Hematopoietic multipotent progenitor cell treated with erythropoietin and hydrocortisone succinate and interleukin-3 and kit ligand, for 4 days (in vitro differentiated cells): ENCODE measurements at regions not wholly inside any gene's neighbourhood (a gene's known extent, or its start where the extent isn't known, plus 50 kb on each side); places are given as distances from the start of the nearest gene placed in this dataset.

ENCODE experiments used
- DNase-seq: peaks from one replicate; pipeline ENCODE4 v3.0.0-alpha.2; 2015

DNA sequence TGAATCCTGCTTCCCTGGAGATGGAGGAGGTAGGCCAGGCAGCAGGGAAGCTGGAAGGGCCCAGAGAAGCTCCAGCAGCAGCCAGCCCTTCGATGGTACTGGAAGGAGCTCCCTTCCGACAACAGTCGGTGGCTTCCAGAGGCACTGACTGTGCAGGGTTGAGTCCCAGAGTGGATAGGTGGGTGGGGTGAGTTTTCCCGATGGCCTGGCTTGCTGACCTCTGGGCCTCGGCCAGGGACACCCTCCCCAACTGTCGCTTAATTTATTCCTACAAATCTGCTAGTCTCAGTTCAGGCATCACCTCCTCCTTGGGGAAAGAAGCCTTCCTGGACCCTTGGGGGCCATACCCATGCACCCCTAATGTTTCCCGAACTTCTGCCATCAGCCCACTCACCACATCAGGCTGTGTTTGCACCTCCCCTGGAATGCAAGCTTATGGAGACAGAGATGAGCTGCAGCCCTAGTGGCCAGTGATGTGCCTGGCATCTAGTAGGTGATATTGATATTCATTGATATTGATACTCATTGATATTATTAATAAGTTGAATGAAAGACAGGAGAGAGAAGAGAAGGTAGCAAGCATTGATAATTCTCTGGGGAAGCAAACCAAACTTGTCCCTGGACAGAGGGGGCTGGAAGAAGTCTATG lies 104.6 kb upstream of the BOD1 start:
- no peak for DNase-seq

DNA sequence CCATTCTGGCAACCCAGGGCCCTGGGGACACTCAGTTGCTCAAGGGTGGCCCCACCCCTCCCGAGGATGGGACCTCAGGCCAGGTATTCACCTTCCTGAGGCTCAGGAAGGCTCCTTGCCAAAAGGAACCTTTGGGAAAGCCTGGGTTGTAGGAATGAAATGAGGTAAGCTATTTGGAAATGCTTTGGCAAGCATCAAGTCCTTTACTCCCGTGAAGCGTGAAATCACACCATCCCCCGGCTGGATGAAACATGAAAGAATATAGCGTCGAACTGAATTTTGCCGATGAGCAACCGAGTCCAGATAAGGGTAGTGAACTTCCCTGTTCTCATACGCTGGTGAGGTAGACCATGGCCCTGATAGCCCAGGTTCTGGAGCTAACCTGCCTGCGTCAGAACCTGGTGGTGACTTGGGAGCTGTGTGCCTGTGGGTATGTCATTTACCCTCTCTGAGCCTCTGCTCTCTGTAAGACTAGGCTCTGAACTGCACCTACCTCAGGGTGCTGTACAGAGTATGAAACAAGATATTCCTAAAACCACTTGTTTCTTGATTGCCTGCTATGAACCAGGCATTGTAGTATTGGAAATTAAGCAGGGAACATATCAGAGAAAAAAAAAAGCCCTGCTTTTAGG lies 105.3 kb upstream of the BOD1 start:
- no peak for DNase-seq

- DNase-seq: no peak
Observed at GRCh38 chr5:173726846-173727557, 110.6 kb upstream of the BOD1 start.

GRCh38 chr5:173727839-173728778 lies 111.7 kb upstream of the BOD1 start:
- no peak for DNase-seq

DNA sequence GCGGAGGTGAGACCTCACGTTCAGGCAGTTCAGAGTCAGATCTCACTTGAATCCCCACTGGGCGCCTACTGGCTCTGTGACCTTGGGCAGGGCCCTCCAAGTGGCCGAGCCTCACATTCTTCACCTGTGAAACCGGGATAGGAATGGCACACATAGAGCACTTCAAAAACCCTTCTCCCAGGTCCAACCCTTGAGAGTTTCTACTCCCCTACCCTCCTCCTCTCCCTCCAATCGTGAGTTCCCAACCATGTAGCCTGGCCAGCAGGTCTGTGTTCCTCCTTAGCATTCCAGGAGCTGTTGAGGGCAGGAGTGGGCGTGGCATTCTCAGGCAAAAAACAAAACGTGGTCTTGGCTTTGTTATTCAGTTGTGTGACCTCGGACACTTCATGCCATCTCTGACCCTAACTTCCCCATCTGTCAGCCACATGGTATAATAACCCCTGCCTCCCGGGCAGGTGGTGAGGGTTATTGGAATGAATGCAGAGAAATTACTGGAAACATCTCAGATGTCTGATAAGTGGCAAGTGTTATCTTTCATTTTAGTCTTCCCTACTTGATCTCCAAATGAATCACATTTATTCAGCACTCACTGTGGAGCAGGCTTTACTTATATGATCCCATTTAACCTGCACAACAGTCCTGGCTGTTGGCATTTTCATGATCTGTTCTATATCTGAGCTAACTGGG lies 112.8 kb upstream of the BOD1 start:
- no peak for DNase-seq

- no peak for DNase-seq
Observed at GRCh38 chr5:173730632-173731298, 114.3 kb upstream of the BOD1 start.

DNA sequence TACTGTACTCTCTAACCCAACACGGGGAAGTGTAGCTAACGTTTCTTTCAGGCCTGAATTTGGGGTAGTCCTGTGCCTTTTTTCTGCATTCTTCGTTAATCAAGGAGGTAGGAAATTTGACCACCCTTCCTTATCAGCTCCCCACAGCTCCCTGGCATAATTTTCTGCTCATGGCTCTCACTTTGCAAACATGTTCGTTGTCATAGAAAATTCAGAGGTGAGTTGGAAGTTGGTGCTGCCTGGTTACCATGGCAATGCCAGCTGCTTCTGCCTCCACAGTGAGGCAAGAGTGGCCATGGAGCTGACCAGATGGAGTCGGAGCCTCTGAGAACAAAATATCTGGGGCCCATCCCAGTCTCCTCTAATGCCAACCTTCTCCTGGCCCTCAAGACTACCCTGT lies 116.6 kb upstream of the BOD1 start:
- peak; percentile 64 for DNase-seq

- peak; percentile 41 for DNase-seq
Observed at GRCh38 chr5:173733425-173733824, 117.0 kb upstream of the BOD1 start.

DNA sequence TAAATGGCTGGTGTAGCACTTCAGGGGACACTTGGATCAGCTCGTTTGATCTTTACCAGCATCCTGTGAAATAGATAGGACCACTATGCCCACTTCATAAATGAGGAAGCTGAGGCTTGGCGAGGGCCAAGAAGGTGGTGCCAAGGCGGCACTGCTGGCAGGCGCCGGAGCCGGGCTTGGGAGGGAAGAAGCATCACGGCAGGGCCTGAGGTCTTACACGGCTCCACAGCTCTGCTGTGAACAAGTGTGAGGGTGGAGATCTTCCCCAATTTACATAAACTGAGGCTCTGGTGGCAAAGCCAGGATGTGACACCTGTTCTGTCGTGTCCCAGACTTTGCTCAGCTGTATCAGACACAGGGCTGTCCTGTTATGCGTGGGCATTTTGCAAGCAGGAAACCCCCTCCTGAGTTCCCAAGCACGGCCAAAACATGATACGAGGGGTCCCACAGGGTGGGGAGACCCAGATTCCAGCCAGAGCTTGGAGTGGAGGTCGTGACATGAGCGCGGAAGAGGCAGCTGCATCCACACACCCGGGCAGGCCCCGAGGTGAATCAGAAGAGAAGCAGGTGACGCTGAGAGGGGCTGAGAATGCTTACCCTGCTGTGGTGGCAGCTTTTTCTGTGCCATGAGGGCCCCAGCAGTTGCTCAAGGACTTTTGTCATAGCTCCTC lies 117.5 kb upstream of the BOD1 start:
- DNase-seq: peak; percentile 67

DNA sequence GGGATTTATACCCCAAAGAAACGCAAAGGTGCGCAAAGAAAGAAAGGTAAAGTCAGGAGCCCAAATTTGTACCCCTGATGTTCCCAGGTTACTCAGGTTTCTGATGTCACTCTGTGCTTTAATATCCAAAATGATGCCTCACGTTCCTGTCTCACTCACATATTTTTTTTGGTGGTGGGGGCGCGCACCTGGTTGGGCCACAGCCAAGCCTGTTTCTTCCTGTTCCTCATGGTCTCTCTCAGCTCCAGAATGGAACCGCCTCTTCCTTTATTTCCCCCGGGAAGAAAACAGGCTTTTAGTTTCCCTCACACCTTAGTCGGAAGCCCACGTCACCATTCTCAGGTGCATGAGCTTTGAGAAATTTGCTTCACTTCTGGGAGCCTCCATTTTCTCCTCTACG lies 118.3 kb upstream of the BOD1 start:
- DNase-seq: no peak

GRCh38 chr5:173735184-173735583 lies 118.7 kb upstream of the BOD1 start:
- no peak for DNase-seq

DNA sequence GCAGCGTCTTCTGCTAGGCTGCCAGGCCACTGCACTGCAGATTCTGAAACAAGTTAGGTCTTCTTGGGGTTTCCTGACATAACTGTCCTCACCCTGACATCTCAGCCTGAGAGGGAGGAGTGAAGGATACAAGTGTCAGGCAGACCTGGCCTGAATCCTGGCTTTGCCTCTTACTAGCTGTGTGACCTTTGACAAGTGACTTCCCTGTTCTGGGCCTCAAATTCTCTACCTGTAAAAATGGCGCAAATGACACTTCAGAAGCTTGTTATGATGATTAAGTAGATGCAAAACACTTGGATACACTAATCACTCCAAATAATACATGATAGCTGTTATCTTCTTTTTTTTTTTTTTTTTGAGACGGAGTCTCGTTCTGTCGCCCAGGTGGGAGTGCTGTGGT lies 119.2 kb upstream of the BOD1 start:
- DNase-seq: no peak

DNA sequence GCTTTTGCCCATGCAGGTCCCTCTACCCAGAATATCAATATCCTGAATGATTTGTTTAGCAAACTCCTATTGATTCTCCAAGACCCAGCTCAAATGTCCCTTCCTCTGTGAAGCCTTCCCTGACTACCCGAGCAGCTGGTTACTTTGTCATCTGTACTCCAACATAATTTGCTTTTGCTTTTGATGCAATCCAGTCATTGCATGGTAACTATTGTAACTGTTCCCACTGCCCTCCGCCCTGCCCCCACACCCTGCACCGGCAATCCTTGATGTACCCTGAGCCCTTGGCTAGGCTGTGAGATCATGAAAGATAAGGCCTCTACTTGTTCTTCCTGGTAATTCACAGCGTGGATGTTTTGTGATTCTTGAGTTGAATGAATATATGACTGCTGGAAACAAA lies 119.9 kb upstream of the BOD1 start:
- DNase-seq: peak; percentile 28

- peak; percentile 63 for DNase-seq
Observed at GRCh38 chr5:173736923-173737412, 120.5 kb upstream of the BOD1 start.

GRCh38 chr5:173739741-173740140 lies 123.3 kb upstream of the BOD1 start:
- DNase-seq: no peak

DNA sequence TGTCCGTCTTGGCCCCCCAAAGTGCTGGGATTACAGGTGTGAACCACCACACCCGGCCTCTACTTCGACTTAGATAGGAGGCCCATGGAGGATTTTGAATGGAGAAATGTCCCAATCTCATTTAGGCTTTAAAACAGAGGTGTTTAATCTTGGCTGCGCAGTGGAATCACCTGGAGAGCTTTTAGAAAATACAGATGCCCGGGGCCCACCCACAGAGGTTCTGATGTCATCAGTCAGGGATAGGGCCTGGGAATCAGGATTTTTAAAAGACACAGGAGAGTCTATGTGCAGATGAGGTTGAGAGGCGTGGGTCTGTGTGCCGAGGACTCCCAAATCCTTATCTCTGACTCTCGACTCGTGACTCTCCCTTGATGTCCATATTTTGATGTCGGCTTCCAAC lies 124.0 kb upstream of the BOD1 start:
- DNase-seq: no peak

DNA sequence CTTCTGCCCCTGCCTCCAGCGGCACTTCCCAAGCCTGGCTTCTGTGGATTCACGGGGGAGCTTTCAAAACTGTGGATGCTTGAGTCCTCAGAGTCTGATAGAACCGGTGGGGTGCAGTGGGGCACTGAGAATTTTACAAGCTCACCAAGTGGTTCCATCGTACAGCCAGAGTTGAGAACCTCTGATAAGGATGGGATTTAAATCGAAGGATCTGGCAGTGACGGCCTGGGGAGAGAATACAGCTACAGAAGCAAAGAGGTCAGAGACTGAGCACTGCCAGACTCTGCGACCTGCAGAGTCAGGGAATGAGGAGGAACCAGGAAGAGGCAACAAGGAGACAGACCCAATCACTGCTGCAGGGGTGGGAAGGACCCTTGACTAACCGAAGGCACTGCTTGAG lies 124.6 kb upstream of the BOD1 start:
- no peak for DNase-seq

- DNase-seq: peak; percentile 52
Observed at GRCh38 chr5:173741729-173742431, 125.4 kb upstream of the BOD1 start.

DNA sequence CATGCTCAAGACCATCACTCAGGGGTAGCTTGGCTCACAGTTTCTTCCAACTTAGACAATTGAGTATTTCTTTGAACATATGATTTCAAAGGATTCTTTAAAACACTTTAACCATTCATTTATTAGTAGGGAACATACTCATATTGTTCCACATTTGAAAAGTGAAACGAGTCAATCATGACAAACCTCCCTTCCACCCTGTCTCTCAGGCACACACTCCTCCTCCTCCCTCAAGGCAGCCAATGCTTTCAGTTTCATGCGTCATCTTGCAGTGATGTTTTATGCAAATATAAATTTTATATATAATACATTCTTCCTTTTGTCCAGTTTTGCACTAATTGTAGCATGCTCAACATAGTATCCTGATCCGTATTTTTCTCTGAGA lies 126.0 kb upstream of the BOD1 start:
- no peak for DNase-seq

GRCh38 chr5:173743641-173744343 lies 127.3 kb upstream of the BOD1 start:
- DNase-seq: no peak
